Tibial artery (tissue), 4 donors: ENCODE measurements at regions not wholly inside any gene's neighbourhood (a gene's known extent, or its start where the extent isn't known, plus 50 kb on each side); places are given as distances from the start of the nearest gene placed in this dataset.

Experiments
- DNase-seq, 2 donors: peaks; one replicate each; pipeline ENCODE4 v3.0.0-alpha.2; 2019
- H3K27ac ChIP-seq, 2 donors: fragments of 200-600 bp; sonication (generic) in 1 of 2; 1 replicate in 1 of 2; 2 replicates in 1 of 2; pipeline ENCODE4 v1.5.1; 2018 to 2019; ENCODE audit warnings: mild to moderate bottlenecking in 1 of 2
- H3K27me3 ChIP-seq, 2 donors: fragments of 200-600 bp; sonication (generic) in 1 of 2; one replicate each; pipeline versions ENCODE4 v1.5.1 to v1.6.0; 2016 to 2019
- H3K36me3 ChIP-seq, 3 donors: fragments of 200-600 bp; sonication (generic) in 2 of 3; one replicate each; pipeline ENCODE4 v1.5.1; 2016 to 2019; ENCODE audit warnings: mild to moderate bottlenecking in 2 of 3
- H3K4me1 ChIP-seq, 4 donors: fragments of 200-600 bp; sonication (generic) in 2 of 4; 1 replicate in 3 of 4; 2 replicates in 1 of 4; pipeline ENCODE4 v1.5.1; 2016 to 2019
- H3K4me3 ChIP-seq, 2 donors: fragments of 200-600 bp; sonication (generic) in 1 of 2; 1 replicate in 1 of 2; 2 replicates in 1 of 2; pipeline ENCODE4 v1.5.1; 2018 to 2019; ENCODE audit warnings: mild to moderate bottlenecking in 2 of 2
- H3K9me3 ChIP-seq, 3 donors: fragments of 200-600 bp; sonication (generic) in 1 of 3; one replicate each; pipeline ENCODE4 v1.5.1; 2016 to 2019
- CTCF ChIP-seq, 2 experiments: fragments of 200-600 bp in 1 of 2; fragments of 450-650 bp in 1 of 2; IDR thresholded peaks; one replicate each; pipeline ENCODE4 v1.5.1; 2017 to 2019; ENCODE audit warnings: antibody characterized with exemption in 2 of 2, mild to moderate bottlenecking in 1 of 2, moderate library complexity in 1 of 2
- intact Hi-C: fragments of 100-400 bp; cut with DNase I; formaldehyde crosslinking; loops from one replicate; pipeline ENCODE4 v1.15.0; 2023; ENCODE audit warnings: low total_unique reads

- H3K9me3 ChIP-seq: no peaks in the 10 kb centered on the region
- no peaks in the 10 kb centered on the region for H3K4me1 ChIP-seq
- H3K27ac ChIP-seq: no peak overlapping the region
- TF ChIP-seq CTCF (IDR thresholded peaks at IDR 0.05): no peak
- peaks cover 0 to 35% of the 10 kb centered on the region in 2 donors for H3K27me3 ChIP-seq
- DNase-seq: no peak
- H3K4me3 ChIP-seq: no peak overlapping the region
- no peaks in the 10 kb centered on the region for H3K36me3 ChIP-seq
- intact Hi-C loops: no loop called here
Observed at GRCh38 chr5:154547551-154547950, 69.5 kb upstream of the HAND1 start.

GRCh38 chr5:154546719-154547118, 68.7 kb upstream of the HAND1 start:
- Histone ChIP-seq H3K36me3 (no peaks in the 10 kb centered on the region), H3K27me3 (peaks cover 0 to 38% of the 10 kb centered on the region in 2 donors), H3K27ac (no peak overlapping the region), H3K9me3 (no peaks in the 10 kb centered on the region), H3K4me3 (no peak overlapping the region), H3K4me1 (no peaks in the 10 kb centered on the region)
- TF ChIP-seq CTCF (IDR thresholded peaks at IDR 0.05): no peak
- DNase-seq: no peak
- intact Hi-C loops: no loop called here

- no peaks in the 10 kb centered on the region for H3K36me3 ChIP-seq
- intact Hi-C loops: no loop called here
- H3K27me3 ChIP-seq: peaks cover 0 to 50% of the 10 kb centered on the region in 2 donors
- TF ChIP-seq CTCF (IDR thresholded peaks at IDR 0.05): no peak
- DNase-seq: no peak
- H3K4me3 ChIP-seq: no peak overlapping the region
- no peaks in the 10 kb centered on the region for H3K9me3 ChIP-seq
- no peaks in the 10 kb centered on the region for H3K4me1 ChIP-seq
- H3K27ac ChIP-seq: no peak overlapping the region
Observed at GRCh38 chr5:154544646-154545045, 66.6 kb upstream of the HAND1 start.

GRCh38 chr5:154543380-154543779, 65.4 kb upstream of the HAND1 start:
- H3K9me3 ChIP-seq: no peaks in the 10 kb centered on the region
- H3K4me1 ChIP-seq: no peaks in the 10 kb centered on the region
- intact Hi-C loops: no loop called here
- TF ChIP-seq CTCF (IDR thresholded peaks at IDR 0.05): no peak
- no peak for DNase-seq
- no peak overlapping the region for H3K4me3 ChIP-seq
- no peaks in the 10 kb centered on the region for H3K36me3 ChIP-seq
- H3K27me3 ChIP-seq: peaks cover 0 to 60% of the 10 kb centered on the region in 2 donors
- H3K27ac ChIP-seq: no peak overlapping the region

GRCh38 chr5:154542581-154542980, 64.6 kb upstream of the HAND1 start:
- no peaks in the 10 kb centered on the region for H3K9me3 ChIP-seq
- no peak for TF ChIP-seq CTCF (IDR thresholded peaks at IDR 0.05)
- H3K4me3 ChIP-seq: no peak overlapping the region
- no peaks in the 10 kb centered on the region for H3K36me3 ChIP-seq
- DNase-seq: no peak
- H3K4me1 ChIP-seq: no peaks in the 10 kb centered on the region
- H3K27me3 ChIP-seq: peaks cover 0 to 63% of the 10 kb centered on the region in 2 donors
- H3K27ac ChIP-seq: no peak overlapping the region
- intact Hi-C loops: no loop called here

- Histone ChIP-seq H3K4me3 (no peak overlapping the region), H3K27ac (no peak overlapping the region), H3K4me1 (no peaks in the 10 kb centered on the region), H3K27me3 (peaks cover 0 to 63% of the 10 kb centered on the region in 2 donors), H3K36me3 (no peaks in the 10 kb centered on the region), H3K9me3 (no peaks in the 10 kb centered on the region)
- TF ChIP-seq CTCF (IDR thresholded peaks at IDR 0.05): no peak
- no peak for DNase-seq
- intact Hi-C loops: no loop called here
Observed at GRCh38 chr5:154542000-154542399, 64.0 kb upstream of the HAND1 start.
